ENCODE measurements at regions not wholly inside any gene's neighbourhood (a gene's known extent, or its start where the extent isn't known, plus 50 kb on each side); places are given as distances from the start of the nearest gene placed in this dataset.

GRCh38 chr4:129350834-129351721 lies 255.1 kb downstream of the C4orf33 start:
- DNase-seq: no peak

GRCh38 chr4:129352480-129352879 lies 256.5 kb downstream of the C4orf33 start:
- no peak for DNase-seq

- DNase-seq: no peak
Observed at GRCh38 chr4:129353490-129353889, 257.5 kb downstream of the C4orf33 start.

DNA sequence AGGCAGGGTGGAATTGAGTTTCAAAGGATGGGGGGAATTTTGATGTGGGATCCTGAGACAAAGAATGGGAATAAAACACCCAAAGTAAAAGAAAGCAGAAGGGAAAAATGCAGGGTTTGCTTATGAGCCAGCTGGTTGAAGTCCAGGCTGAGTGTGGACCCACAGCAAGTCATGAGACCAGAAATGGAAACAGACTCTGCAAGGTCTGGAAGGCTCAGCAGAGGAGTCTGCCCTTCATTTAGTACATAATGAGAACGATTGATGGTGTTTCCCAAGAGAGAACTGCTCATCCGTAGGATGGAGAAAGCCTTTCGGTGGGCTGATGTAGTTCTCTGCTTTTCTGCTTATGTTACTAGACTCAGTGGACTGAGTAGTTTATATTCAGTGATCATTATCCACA lies 259.1 kb downstream of the C4orf33 start:
- DNase-seq: no peak

DNA sequence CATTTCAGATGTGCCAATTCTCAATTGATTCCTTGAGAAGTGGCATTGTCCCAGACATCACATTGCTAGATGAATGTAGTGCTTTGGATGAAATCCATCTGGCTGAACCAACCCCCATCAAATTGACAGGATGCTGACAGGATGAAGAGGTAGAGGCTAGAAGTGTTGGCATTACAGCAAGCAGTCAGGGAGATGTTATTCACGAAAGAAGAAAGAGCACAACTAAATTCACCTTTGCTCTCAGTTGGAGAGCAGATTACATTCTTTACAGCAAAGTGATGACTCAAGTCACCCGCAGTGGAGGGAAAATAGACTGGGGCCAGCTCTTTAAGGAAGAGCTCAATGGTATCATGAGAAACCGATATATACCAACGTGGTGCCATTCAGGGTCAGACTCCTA lies 259.6 kb downstream of the C4orf33 start:
- no peak for DNase-seq

- DNase-seq: no peak
Observed at GRCh38 chr4:129358571-129358970, 262.6 kb downstream of the C4orf33 start.

DNA sequence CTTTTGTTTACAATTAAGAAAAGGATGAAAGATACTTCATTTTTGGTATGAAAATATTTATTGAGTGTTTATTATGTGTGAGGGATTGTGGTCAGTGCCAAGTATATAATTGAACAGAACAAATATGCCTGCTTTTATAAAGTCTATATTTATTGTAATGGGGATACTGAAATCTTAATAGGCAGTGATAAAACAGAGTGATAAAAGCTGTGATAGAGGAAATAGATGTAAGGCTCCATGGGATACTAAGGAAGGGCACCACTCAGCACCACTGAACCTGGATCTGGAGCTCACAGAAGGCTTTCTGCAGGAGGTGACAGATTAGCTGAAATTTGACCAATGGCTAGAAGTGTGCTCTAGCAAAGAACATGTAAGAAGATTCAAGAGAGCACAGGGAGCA lies 263.5 kb downstream of the C4orf33 start:
- no peak for DNase-seq

DNA sequence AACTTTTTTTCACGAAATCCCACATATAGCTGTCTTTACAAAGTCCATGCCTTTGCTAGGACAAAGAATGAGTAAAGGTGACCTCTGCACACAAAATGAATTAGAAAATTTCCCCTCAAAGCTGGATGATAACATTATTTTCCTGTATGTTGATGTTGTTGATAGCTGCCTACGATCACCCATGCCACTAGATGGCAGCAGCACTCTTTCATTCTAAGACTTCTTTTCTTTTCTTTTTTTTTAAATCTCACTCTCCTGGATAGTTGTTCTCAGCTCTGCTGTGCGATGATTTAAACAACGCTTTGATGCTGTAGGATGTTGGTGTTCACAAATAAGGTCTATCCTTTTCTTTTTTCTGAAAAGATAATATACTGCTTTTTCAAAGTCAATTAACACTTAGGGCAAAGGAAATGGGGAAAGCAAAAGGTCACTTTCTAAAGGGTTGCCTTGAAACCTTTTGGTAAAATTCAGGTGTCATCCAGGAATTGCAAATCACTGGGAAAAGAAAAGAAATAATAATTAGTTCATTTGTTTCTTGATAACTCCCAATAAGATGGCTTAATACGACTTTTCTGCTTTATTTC lies 266.8 kb downstream of the C4orf33 start:
- DNase-seq: peak; percentile 34

DNA sequence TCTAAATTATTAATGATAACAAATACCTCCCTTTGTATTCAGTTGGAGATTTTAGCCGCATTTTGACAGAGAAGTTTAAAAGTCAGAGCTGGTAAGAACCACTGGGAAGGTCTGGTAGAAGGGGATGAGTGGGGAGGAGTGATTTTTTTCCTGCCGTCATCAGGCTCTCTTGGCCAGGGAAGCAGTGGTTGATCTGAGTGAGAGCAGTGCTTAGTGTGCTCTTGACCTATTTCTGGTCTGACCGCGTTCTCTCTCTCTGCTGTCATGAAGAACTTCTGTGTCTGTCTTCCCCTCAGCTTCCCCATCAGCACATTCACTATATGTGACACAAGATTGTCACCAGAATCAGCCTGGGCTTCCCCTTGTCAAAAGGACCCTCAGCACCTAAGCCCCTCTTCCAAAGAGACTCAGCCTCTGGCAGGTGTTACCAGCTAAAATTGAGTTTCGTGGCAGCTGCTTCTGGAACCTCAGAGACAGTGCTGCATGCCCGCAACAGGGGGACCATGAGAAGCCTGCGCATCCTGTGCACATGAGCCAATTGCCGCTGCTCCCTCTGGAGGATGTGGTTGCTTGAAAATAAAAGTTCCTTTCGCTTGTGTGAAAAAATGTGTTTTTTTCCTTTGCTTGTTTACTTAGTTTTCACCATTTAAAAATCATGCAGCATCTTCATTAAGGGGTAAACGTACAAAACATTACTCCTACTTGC lies 268.9 kb downstream of the C4orf33 start:
- no peak for DNase-seq

- no peak for DNase-seq
Observed at GRCh38 chr4:129369361-129370010, 273.5 kb downstream of the C4orf33 start.

DNA sequence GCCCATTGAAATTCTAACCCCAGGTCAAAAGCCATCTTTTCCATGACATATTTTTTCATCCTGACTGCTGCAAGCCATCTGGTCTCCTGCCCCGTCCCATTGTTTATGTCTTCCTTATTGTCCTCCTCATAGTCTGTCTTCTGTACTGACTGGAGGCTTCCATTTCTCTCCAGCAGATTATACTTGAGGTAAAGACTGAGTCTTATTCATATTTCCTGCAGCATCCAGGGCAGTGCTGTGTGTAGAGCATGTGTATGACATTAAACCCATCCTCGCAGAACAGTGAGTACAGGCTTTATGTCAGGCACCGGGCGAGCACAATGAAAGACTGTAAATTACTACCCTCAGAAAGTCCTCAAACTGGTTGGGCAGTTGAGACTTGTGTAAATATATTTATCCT lies 275.1 kb downstream of the C4orf33 start:
- no peak for DNase-seq

DNA sequence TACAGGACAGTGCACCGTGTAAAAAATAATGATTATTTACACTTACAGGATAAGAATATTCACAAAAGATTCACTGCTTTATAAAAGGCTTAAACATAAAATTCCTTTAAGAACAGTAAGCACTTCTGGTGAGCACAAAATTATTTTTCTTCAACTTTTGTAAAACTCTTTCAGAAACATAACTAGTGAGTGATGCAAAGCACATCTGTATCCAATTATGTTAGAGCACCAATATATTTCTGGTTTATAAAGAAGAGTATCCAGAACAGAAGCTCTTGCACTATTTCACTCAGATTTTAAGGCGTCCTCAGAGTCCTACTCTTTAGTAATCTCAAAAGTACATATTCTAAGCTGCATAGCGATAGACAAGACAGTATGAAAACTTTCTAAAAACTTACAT lies 276.0 kb downstream of the C4orf33 start:
- no peak for DNase-seq

GRCh38 chr4:129377131-129377845 lies 281.3 kb downstream of the C4orf33 start:
- DNase-seq: no peak

- no peak for DNase-seq
Observed at GRCh38 chr4:129378364-129378763, 282.4 kb downstream of the C4orf33 start.

DNA sequence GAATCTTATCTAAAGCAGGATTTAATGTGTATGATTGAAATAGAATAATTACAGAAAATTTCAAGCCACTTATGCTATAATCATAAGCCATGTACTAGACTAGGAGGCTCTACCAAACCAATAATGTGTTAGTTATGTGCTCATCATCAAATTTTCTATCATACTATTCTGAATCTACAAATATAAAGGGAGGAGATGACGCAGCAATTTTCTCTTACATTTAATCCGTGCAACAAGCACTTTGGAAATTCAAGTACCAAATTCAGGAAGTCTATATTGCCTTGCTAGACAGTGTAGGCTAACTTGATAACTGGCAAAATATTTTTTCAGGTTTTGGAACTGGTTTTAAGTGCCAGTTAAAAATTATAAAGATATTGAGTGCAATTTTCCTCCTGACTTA lies 283.5 kb downstream of the C4orf33 start:
- no peak for DNase-seq

GRCh38 chr4:129384974-129385373 lies 289.0 kb downstream of the C4orf33 start:
- no peak for DNase-seq

- no peak for DNase-seq
Observed at GRCh38 chr4:129387666-129388065, 291.7 kb downstream of the C4orf33 start.

GRCh38 chr4:129393976-129394375 lies 298.0 kb downstream of the C4orf33 start:
- no peak for DNase-seq

- no peak for DNase-seq
Observed at GRCh38 chr4:129394635-129395034, 298.7 kb downstream of the C4orf33 start.

- no peak for DNase-seq
Observed at GRCh38 chr4:129403848-129404247, 307.9 kb downstream of the C4orf33 start.

DNA sequence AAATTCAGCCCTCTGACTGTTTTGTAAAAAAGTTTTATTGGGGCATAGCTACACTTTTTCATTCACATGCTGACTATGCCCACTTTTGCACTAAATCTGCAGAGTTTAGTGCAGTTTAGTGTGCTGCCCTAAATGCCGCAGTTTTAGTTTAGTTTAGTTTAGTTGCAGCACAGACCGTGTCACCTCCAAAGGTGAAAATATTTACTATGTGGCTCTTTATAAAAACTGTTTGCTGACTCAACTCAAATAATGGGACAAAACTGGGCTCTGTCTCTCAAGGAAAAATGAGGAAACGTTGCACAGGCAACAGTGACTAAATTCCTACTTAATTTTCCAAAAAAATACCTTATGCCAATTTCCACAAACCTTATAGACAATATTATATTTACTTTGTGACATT lies 314.2 kb downstream of the C4orf33 start:
- DNase-seq: no peak

GRCh38 chr4:129415004-129415403 lies 319.1 kb downstream of the C4orf33 start:
- no peak for DNase-seq

- no peak for DNase-seq
Observed at GRCh38 chr4:129420637-129421036, 324.7 kb downstream of the C4orf33 start.

All from GF-D8 (cell line).